Natural killer cell (primary cell): ENCODE measurements at regions not wholly inside any gene's neighbourhood (a gene's known extent, or its start where the extent isn't known, plus 50 kb on each side); places are given as distances from the start of the nearest gene placed in this dataset.

Experiments used
- ATAC-seq, 3 donors: fragments of 150-1000 bp in 2 of 3; fragments of 200-7000 bp in 1 of 3; cut with Tn5 transposase; 1 replicate in 1 of 3; 2 replicates in 2 of 3; pipeline ENCODE4 v1.10.0; 2021; ENCODE audit warnings: mild to moderate bottlenecking in 2 of 3, moderate library complexity in 2 of 3
- DNase-seq, 2 donors: peaks; one replicate each; pipeline versions ENCODE4 v3.0.0 to v3.0.0-alpha.2; 2013 to 2021; ENCODE audit warnings: mixed read lengths in 1 of 2
- H3K27ac ChIP-seq: one replicate; pipeline ENCODE4 v1.5.1; 2013; ENCODE audit warnings: mild to moderate bottlenecking, low read length
- H3K27me3 ChIP-seq: one replicate; pipeline ENCODE4 v1.6.1; 2013; ENCODE audit warnings: low read length; ENCODE audit not compliant: control insufficient read depth, insufficient read depth
- H3K36me3 ChIP-seq: one replicate; pipeline ENCODE4 v1.6.1; 2013; ENCODE audit warnings: low read length; ENCODE audit not compliant: control insufficient read depth, insufficient read depth
- H3K4me1 ChIP-seq: one replicate; pipeline ENCODE4 v1.6.1; 2013; ENCODE audit warnings: low read length; ENCODE audit not compliant: control insufficient read depth, insufficient read depth
- H3K4me3 ChIP-seq: one replicate; pipeline ENCODE4 v1.5.1; 2013; ENCODE audit warnings: low read length
- H3K9me3 ChIP-seq: one replicate; pipeline ENCODE4 v1.6.1; 2013; ENCODE audit warnings: low read length; ENCODE audit not compliant: control insufficient read depth, insufficient read depth
- H3K27ac Mint-ChIP-seq, 2 donors: one replicate each; pipeline ENCODE4 v1.8.0; 2022; ENCODE audit warnings: mild to moderate bottlenecking in 2 of 2, mixed read lengths in 2 of 2, moderate library complexity in 1 of 2
- H3K27me3 Mint-ChIP-seq, 2 donors: one replicate each; pipeline ENCODE4 v1.8.0; 2022; ENCODE audit warnings: low read depth in 2 of 2, mixed read lengths in 2 of 2
- H3K36me3 Mint-ChIP-seq: one replicate; pipeline ENCODE4 v1.8.0; 2022; ENCODE audit warnings: mixed read lengths
- H3K4me1 Mint-ChIP-seq, 2 donors: one replicate each; pipeline ENCODE4 v1.8.0; 2022; ENCODE audit warnings: mixed read lengths in 2 of 2
- H3K4me3 Mint-ChIP-seq: one replicate; pipeline ENCODE4 v1.8.0; 2022; ENCODE audit warnings: mild to moderate bottlenecking, moderate library complexity, mixed read lengths
- H3K9me3 Mint-ChIP-seq, 2 donors: one replicate each; pipeline ENCODE4 v1.8.0; 2022; ENCODE audit warnings: mixed read lengths in 2 of 2
- CTCF ChIP-seq: fragments of 200-600 bp; IDR thresholded peaks from one replicate; pipeline ENCODE4 v1.8.0; 2022; ENCODE audit warnings: antibody characterized with exemption
- WGBS: methylation state at CpG from one replicate; pipeline ENCODE4 v1.1.7; 2013; ENCODE audit warnings: missing lambda C conversion rate; ENCODE audit not compliant: insufficient coverage; 5-methylcytosine and 5-hydroxymethylcytosine counted together
- intact Hi-C: fragments of 100-400 bp; cut with micrococcal nuclease; formaldehyde crosslinking; loops from one replicate; pipeline ENCODE4 v1.14.2; 2022

GRCh38 chr5:109496112-109496511 lies 86.3 kb upstream of the PJA2 start:
- Histone ChIP-seq H3K36me3 (no peaks in the 10 kb centered on the region), H3K9me3 (no peaks in the 10 kb centered on the region), H3K27me3 (peaks cover 2% of the 10 kb centered on the region), H3K4me3 (no peak overlapping the region), H3K4me1 (no peaks in the 10 kb centered on the region), H3K27ac (no peak overlapping the region)
- Mint-ChIP-seq H3K27me3 (peaks cover 11 to 33% of the 10 kb centered on the region in 2 donors), H3K4me3 (no peak overlapping the region), H3K4me1 (no peaks in the 10 kb centered on the region), H3K9me3 (no peaks in the 10 kb centered on the region), H3K27ac (no peak overlapping the region), H3K36me3 (no peaks in the 10 kb centered on the region)
- no peak for TF ChIP-seq CTCF
- no CpG with 5 or more reads among the region's 3 CpGs for WGBS
- ATAC-seq = no peak
- no peak for DNase-seq
- intact Hi-C loops = no loop called here

DNA sequence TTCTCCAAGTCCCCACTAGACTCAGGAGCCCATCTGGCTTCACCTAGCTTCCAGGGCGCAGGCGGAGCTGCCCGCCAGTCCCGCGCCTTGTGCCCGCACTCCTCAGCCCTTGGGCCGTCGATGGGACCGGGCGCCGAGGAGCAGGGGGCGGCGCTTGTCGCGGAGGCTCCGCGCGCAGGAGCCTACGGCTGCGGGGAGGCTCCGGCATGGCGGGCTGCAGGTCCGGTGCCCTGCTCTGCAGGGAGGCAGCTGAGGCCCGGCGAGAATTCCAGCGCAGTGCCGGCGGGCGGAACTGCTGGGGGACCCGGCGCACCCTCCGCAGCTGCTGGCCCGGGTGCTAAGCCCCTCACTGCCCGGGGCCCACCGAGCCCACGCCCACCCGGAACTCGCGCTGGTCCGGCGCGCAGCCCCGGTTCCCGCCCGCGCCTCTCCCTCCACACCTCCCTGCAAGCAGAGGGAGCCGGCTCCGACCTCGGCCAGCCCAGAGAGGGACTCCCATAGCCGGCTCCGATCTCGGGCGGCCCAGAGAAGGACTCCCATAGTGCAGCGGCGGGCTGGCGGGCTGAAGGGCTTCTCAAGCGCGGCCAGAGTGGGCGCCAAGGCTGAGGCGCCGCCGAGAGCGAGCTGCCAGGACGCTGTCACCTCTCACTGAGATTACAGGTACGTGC lies 78.1 kb upstream of the PJA2 start:
- no peaks in the 10 kb centered on the region for H3K27me3 ChIP-seq
- H3K36me3 ChIP-seq = no peaks in the 10 kb centered on the region
- Mint-ChIP-seq H3K27me3 (peaks cover 15 to 33% of the 10 kb centered on the region in 2 donors), H3K4me3 (no peak overlapping the region), H3K36me3 (no peaks in the 10 kb centered on the region), H3K9me3 (no peaks in the 10 kb centered on the region), H3K4me1 (no peaks in the 10 kb centered on the region), H3K27ac (no peak overlapping the region)
- ATAC-seq (no peak), DNase-seq (no peak)
- H3K27ac ChIP-seq = no peak overlapping the region
- no peaks in the 10 kb centered on the region for H3K4me1 ChIP-seq
- intact Hi-C loops = no loop called here
- TF ChIP-seq CTCF = no peak
- WGBS = 97% methylated on average over 65 of the region's 65 CpGs
- no peak overlapping the region for H3K4me3 ChIP-seq
- no peaks in the 10 kb centered on the region for H3K9me3 ChIP-seq

- H3K27me3 Mint-ChIP-seq = peaks cover 13 to 18% of the 10 kb centered on the region in 2 donors
- 97% methylated on average over 10 of the region's 10 CpGs for WGBS
- H3K4me1 Mint-ChIP-seq = no peaks in the 10 kb centered on the region
Measured at GRCh38 chr5:109486200-109486804, 76.5 kb upstream of the PJA2 start.

More at GRCh38 chr5:109486200-109486804, 76.5 kb upstream of the PJA2 start:
- intact Hi-C loops = no loop called here
- DNase-seq (no peak), ATAC-seq (no peak)
- Mint-ChIP-seq H3K36me3 (no peaks in the 10 kb centered on the region), H3K9me3 (no peaks in the 10 kb centered on the region), H3K27ac (no peak overlapping the region), H3K4me3 (no peak overlapping the region)
- Histone ChIP-seq H3K36me3 (no peaks in the 10 kb centered on the region), H3K4me3 (no peak overlapping the region), H3K4me1 (no peaks in the 10 kb centered on the region), H3K9me3 (no peaks in the 10 kb centered on the region), H3K27me3 (no peaks in the 10 kb centered on the region), H3K27ac (no peak overlapping the region)
- TF ChIP-seq CTCF = no peak
